ENCODE measurements at regions not wholly inside any gene's neighbourhood (a gene's known extent, or its start where the extent isn't known, plus 50 kb on each side); places are given as distances from the start of the nearest gene placed in this dataset.

GRCh38 chr12:127130506-127131124 is 1136.4 kb upstream of the TMEM132C start:
- DNase-seq (ENCODE audit: low spot score) (no peak), ATAC-seq (no peak)
- TF ChIP-seq NANOG (IDR thresholded peaks at IDR 0.05; ENCODE audit: borderline replicate concordance) (no peak), EZH2 (IDR thresholded peaks at IDR 0.05; ENCODE audit: low read depth, unreplicated experiment) (no peak), CREB1 (CRISPR knock-in tag; IDR thresholded peaks at IDR 0.05; ENCODE audit: low read depth) (no peak), ETS1 (IDR thresholded peaks at IDR 0.05) (no peak), EZH2phosphoT487 (IDR thresholded peaks at IDR 0.05; ENCODE audit: unreplicated experiment) (no peak), STAT1 (IDR thresholded peaks at IDR 0.05; ENCODE audit: unreplicated experiment) (no peak), ZNF331 (CRISPR knock-in tag; IDR thresholded peaks at IDR 0.05; ENCODE audit: low read depth) (no peak), REST (IDR thresholded peaks at IDR 0.05; ENCODE audit: unreplicated experiment) (no peak), JUNB (IDR thresholded peaks at IDR 0.05; ENCODE audit: unreplicated experiment) (no peak), POLR2AphosphoS5 (IDR thresholded peaks at IDR 0.05; ENCODE audit: low read depth) (no peak), ZNF114 (CRISPR knock-in tag; IDR thresholded peaks at IDR 0.05) (no peak)
- TF ChIP-seq, protein P1, sequence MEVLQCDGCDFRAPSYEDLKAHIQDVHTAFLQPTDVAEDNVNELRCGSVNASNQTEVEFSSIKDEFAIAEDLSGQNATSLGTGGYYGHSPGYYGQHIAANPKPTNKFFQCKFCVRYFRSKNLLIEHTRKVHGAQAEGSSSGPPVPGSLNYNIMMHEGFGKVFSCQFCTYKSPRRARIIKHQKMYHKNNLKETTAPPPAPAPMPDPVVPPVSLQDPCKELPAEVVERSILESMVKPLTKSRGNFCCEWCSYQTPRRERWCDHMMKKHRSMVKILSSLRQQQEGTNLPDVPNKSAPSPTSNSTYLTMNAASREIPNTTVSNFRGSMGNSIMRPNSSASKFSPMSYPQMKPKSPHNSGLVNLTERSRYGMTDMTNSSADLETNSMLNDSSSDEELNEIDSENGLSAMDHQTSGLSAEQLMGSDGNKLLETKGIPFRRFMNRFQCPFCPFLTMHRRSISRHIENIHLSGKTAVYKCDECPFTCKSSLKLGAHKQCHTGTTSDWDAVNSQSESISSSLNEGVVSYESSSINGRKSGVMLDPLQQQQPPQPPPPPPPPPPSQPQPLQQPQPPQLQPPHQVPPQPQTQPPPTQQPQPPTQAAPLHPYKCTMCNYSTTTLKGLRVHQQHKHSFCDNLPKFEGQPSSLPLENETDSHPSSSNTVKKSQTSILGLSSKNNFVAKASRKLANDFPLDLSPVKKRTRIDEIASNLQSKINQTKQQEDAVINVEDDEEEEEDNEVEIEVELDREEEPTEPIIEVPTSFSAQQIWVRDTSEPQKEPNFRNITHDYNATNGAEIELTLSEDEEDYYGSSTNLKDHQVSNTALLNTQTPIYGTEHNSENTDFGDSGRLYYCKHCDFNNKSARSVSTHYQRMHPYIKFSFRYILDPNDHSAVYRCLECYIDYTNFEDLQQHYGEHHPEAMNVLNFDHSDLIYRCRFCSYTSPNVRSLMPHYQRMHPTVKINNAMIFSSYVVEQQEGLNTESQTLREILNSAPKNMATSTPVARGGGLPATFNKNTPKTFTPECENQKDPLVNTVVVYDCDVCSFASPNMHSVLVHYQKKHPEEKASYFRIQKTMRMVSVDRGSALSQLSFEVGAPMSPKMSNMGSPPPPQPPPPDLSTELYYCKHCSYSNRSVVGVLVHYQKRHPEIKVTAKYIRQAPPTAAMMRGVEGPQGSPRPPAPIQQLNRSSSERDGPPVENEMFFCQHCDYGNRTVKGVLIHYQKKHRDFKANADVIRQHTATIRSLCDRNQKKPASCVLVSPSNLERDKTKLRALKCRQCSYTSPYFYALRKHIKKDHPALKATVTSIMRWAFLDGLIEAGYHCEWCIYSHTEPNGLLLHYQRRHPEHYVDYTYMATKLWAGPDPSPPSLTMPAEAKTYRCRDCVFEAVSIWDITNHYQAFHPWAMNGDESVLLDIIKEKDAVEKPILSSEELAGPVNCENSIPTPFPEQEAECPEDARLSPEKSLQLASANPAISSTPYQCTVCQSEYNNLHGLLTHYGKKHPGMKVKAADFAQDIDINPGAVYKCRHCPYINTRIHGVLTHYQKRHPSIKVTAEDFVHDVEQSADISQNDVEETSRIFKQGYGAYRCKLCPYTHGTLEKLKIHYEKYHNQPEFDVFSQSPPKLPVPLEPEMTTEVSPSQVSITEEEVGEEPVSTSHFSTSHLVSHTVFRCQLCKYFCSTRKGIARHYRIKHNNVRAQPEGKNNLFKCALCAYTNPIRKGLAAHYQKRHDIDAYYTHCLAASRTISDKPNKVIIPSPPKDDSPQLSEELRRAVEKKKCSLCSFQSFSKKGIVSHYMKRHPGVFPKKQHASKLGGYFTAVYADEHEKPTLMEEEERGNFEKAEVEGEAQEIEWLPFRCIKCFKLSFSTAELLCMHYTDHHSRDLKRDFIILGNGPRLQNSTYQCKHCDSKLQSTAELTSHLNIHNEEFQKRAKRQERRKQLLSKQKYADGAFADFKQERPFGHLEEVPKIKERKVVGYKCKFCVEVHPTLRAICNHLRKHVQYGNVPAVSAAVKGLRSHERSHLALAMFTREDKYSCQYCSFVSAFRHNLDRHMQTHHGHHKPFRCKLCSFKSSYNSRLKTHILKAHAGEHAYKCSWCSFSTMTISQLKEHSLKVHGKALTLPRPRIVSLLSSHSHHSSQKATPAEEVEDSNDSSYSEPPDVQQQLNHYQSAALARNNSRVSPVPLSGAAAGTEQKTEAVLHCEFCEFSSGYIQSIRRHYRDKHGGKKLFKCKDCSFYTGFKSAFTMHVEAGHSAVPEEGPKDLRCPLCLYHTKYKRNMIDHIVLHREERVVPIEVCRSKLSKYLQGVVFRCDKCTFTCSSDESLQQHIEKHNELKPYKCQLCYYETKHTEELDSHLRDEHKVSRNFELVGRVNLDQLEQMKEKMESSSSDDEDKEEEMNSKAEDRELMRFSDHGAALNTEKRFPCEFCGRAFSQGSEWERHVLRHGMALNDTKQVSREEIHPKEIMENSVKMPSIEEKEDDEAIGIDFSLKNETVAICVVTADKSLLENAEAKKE (CRISPR knock-in tag; IDR thresholded peaks at IDR 0.05), result no peak
- TF ChIP-seq, protein P2, sequence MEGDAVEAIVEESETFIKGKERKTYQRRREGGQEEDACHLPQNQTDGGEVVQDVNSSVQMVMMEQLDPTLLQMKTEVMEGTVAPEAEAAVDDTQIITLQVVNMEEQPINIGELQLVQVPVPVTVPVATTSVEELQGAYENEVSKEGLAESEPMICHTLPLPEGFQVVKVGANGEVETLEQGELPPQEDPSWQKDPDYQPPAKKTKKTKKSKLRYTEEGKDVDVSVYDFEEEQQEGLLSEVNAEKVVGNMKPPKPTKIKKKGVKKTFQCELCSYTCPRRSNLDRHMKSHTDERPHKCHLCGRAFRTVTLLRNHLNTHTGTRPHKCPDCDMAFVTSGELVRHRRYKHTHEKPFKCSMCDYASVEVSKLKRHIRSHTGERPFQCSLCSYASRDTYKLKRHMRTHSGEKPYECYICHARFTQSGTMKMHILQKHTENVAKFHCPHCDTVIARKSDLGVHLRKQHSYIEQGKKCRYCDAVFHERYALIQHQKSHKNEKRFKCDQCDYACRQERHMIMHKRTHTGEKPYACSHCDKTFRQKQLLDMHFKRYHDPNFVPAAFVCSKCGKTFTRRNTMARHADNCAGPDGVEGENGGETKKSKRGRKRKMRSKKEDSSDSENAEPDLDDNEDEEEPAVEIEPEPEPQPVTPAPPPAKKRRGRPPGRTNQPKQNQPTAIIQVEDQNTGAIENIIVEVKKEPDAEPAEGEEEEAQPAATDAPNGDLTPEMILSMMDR (conservative IDR thresholded peaks at IDR 0.05; ENCODE audit: low read depth in 2 of 2), result no peak
- Histone ChIP-seq H3K36me3 (ENCODE audit: insufficient read depth) (no peaks in the 10 kb centered on the region), H2AFZ (no peak overlapping the region), H3K9me2 (ENCODE audit: insufficient read depth) (no peaks in the 10 kb centered on the region; the same call in 1 of the 2 replicates), H4K20me1 (replicated peaks; ENCODE audit: insufficient read depth) (no peaks in the 10 kb centered on the region), H3F3A (replicated peaks; ENCODE audit: low read depth) (no peaks in the 10 kb centered on the region), H3K79me2 (replicated peaks; ENCODE audit: insufficient read depth) (no peaks in the 10 kb centered on the region), H3K27ac (ENCODE audit: low read depth) (no peak overlapping the region), H3K4me1 (ENCODE audit: insufficient read depth) (no peaks in the 10 kb centered on the region), H3K4me3 (no peak overlapping the region), H3K27me3 (ENCODE audit: insufficient read depth) (no peaks in the 10 kb centered on the region), H3K4me2 (no peak overlapping the region)
- H3K36me3 Mint-ChIP-seq (ENCODE audit: low read depth), result peaks cover 36% of the 10 kb centered on the region
- peaks cover 3% of the 10 kb centered on the region for H3K27me3 Mint-ChIP-seq (ENCODE audit: insufficient read depth, low read depth, poor library complexity)
- peaks cover 95% of the 10 kb centered on the region for H3K9me3 Mint-ChIP-seq
- no peak overlapping the region for H3K4me3 Mint-ChIP-seq
- H3K4me1 Mint-ChIP-seq, result no peaks in the 10 kb centered on the region
- no peak overlapping the region for H3K27ac Mint-ChIP-seq
